ENCODE measurements at regions not wholly inside any gene's neighbourhood (a gene's known extent, or its start where the extent isn't known, plus 50 kb on each side); places are given as distances from the start of the nearest gene placed in this dataset.

GRCh38 chr18:73737990-73738389 lies 409.6 kb downstream of the FBXO15 start:
- no peak for DNase-seq (ENCODE audit: low read depth in 2 of 2)

GRCh38 chr18:73735836-73736235 lies 411.8 kb downstream of the FBXO15 start:
- no peak for DNase-seq (ENCODE audit: low read depth in 2 of 2)

- DNase-seq (ENCODE audit: low read depth in 2 of 2), result no peak
Observed at GRCh38 chr18:73733806-73734314, 413.8 kb downstream of the FBXO15 start.

GRCh38 chr18:73733376-73733775 lies 414.3 kb downstream of the FBXO15 start:
- no peak for DNase-seq (ENCODE audit: low read depth in 2 of 2)

GRCh38 chr18:73728657-73729056 lies 419.0 kb downstream of the FBXO15 start:
- no peak for DNase-seq (ENCODE audit: low read depth in 2 of 2)

- DNase-seq (ENCODE audit: low read depth in 2 of 2), result no peak
Observed at GRCh38 chr18:73724958-73725357, 422.7 kb downstream of the FBXO15 start.

- no peak for DNase-seq (ENCODE audit: low read depth in 2 of 2)
Observed at GRCh38 chr18:73719611-73720010, 428.0 kb downstream of the FBXO15 start.

- no peak for DNase-seq (ENCODE audit: low read depth in 2 of 2)
Observed at GRCh38 chr18:73717570-73717969, 430.1 kb downstream of the FBXO15 start.

GRCh38 chr18:73715210-73715670 lies 432.4 kb downstream of the FBXO15 start:
- no peak for DNase-seq (ENCODE audit: low read depth in 2 of 2)

- DNase-seq (ENCODE audit: low read depth in 2 of 2), result no peak
Observed at GRCh38 chr18:73714466-73714865, 433.2 kb downstream of the FBXO15 start.

- no peak for DNase-seq (ENCODE audit: low read depth in 2 of 2)
Observed at GRCh38 chr18:73711256-73711655, 436.4 kb downstream of the FBXO15 start.

GRCh38 chr18:73708591-73708990 lies 439.0 kb downstream of the FBXO15 start:
- DNase-seq (ENCODE audit: low read depth in 2 of 2), result no peak

GRCh38 chr18:73707035-73707434 lies 440.6 kb downstream of the FBXO15 start:
- no peak for DNase-seq (ENCODE audit: low read depth in 2 of 2)

- no peak for DNase-seq (ENCODE audit: low read depth in 2 of 2)
Observed at GRCh38 chr18:73697353-73697752, 450.3 kb downstream of the FBXO15 start.

- DNase-seq (ENCODE audit: low read depth in 2 of 2), result no peak
Observed at GRCh38 chr18:73696698-73697097, 450.9 kb downstream of the FBXO15 start.

- no peak for DNase-seq (ENCODE audit: low read depth in 2 of 2)
Observed at GRCh38 chr18:73696171-73696570, 451.5 kb downstream of the FBXO15 start.

GRCh38 chr18:73693091-73693490 lies 454.5 kb downstream of the FBXO15 start:
- no peak for DNase-seq (ENCODE audit: low read depth in 2 of 2)

GRCh38 chr18:73691624-73692023 lies 456.0 kb downstream of the FBXO15 start:
- DNase-seq (ENCODE audit: low read depth in 2 of 2), result no peak

- DNase-seq (ENCODE audit: low read depth in 2 of 2), result no peak
Observed at GRCh38 chr18:73691118-73691517, 456.5 kb downstream of the FBXO15 start.

- DNase-seq (ENCODE audit: low read depth in 2 of 2), result no peak
Observed at GRCh38 chr18:73690222-73690621, 457.4 kb downstream of the FBXO15 start.

- DNase-seq (ENCODE audit: low read depth in 2 of 2), result no peak
Observed at GRCh38 chr18:73688851-73689711, 458.6 kb downstream of the FBXO15 start.

GRCh38 chr18:73688161-73688560 lies 459.5 kb downstream of the FBXO15 start:
- DNase-seq (ENCODE audit: low read depth in 2 of 2), result no peak

- no peak for DNase-seq (ENCODE audit: low read depth in 2 of 2)
Observed at GRCh38 chr18:73684647-73685046, 463.0 kb downstream of the FBXO15 start.

Data from stimulated activated CD8-positive, alpha-beta memory T cell treated with anti-CD3 and anti-CD28 coated beads, Interleukin-2, amount 100 ng/mL, for 1 hour (primary cell).